Gastroesophageal sphincter (tissue), 3 donors: ENCODE measurements at regions not wholly inside any gene's neighbourhood (a gene's known extent, or its start where the extent isn't known, plus 50 kb on each side); places are given as distances from the start of the nearest gene placed in this dataset.

Source experiments
- POLR2A ChIP-seq, 2 donors: fragments of 450-650 bp; IDR thresholded peaks; one replicate each; pipeline ENCODE4 v1.6.1; 2017; ENCODE audit warnings: antibody characterized with exemption in 2 of 2, mild to moderate bottlenecking in 2 of 2, moderate library complexity in 1 of 2
- POLR2AphosphoS5 ChIP-seq: sonication (generic); formaldehyde crosslinking; IDR thresholded peaks from one replicate; pipeline ENCODE4 v1.6.1; 2017; ENCODE audit warnings: antibody characterized with exemption
- TF ChIP-seq, protein P1 (sequence below), 4 experiments: fragments of 200-600 bp in 2 of 4; fragments of 450-650 bp in 2 of 4; sonication (generic) in 1 of 4; IDR thresholded peaks; one replicate each; pipeline ENCODE4 v1.5.1; 2017 to 2019; ENCODE audit warnings: antibody characterized with exemption in 4 of 4, mild to moderate bottlenecking in 2 of 4, moderate library complexity in 2 of 4

GRCh38 chr6:104214901-104215300 lies 644.8 kb downstream of the HACE1 start:
- TF ChIP-seq POLR2A (IDR thresholded peaks at IDR 0.05): no peak
- TF ChIP-seq, protein P1, sequence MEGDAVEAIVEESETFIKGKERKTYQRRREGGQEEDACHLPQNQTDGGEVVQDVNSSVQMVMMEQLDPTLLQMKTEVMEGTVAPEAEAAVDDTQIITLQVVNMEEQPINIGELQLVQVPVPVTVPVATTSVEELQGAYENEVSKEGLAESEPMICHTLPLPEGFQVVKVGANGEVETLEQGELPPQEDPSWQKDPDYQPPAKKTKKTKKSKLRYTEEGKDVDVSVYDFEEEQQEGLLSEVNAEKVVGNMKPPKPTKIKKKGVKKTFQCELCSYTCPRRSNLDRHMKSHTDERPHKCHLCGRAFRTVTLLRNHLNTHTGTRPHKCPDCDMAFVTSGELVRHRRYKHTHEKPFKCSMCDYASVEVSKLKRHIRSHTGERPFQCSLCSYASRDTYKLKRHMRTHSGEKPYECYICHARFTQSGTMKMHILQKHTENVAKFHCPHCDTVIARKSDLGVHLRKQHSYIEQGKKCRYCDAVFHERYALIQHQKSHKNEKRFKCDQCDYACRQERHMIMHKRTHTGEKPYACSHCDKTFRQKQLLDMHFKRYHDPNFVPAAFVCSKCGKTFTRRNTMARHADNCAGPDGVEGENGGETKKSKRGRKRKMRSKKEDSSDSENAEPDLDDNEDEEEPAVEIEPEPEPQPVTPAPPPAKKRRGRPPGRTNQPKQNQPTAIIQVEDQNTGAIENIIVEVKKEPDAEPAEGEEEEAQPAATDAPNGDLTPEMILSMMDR (IDR thresholded peaks at IDR 0.05): no peak
- no peak for TF ChIP-seq POLR2AphosphoS5
